ENCODE measurements at regions not wholly inside any gene's neighbourhood (a gene's known extent, or its start where the extent isn't known, plus 50 kb on each side); places are given as distances from the start of the nearest gene placed in this dataset.

DNA sequence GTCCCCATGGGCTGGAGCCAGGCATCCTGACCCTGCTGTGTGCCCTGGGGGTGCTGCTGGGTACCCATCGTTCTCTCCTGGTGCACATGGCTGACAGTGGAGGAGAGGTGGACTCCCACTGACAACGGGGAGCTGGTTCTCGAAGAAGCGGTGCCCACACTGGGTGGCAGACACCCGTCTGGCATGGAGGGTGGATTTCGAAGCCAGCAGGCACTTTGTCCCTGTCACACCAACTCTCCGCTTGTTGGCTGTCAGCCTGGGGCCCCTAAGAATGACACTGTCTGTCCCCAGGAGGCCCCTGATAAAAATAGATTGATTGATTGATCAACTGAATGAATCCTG lies 55.4 kb downstream of the RTP5 start (continued):
- TF ChIP-seq, protein P1, sequence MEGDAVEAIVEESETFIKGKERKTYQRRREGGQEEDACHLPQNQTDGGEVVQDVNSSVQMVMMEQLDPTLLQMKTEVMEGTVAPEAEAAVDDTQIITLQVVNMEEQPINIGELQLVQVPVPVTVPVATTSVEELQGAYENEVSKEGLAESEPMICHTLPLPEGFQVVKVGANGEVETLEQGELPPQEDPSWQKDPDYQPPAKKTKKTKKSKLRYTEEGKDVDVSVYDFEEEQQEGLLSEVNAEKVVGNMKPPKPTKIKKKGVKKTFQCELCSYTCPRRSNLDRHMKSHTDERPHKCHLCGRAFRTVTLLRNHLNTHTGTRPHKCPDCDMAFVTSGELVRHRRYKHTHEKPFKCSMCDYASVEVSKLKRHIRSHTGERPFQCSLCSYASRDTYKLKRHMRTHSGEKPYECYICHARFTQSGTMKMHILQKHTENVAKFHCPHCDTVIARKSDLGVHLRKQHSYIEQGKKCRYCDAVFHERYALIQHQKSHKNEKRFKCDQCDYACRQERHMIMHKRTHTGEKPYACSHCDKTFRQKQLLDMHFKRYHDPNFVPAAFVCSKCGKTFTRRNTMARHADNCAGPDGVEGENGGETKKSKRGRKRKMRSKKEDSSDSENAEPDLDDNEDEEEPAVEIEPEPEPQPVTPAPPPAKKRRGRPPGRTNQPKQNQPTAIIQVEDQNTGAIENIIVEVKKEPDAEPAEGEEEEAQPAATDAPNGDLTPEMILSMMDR (IDR thresholded peaks at IDR 0.05 in 2 of 3, conservative IDR thresholded peaks at IDR 0.05 in 1 of 3; ENCODE audit: borderline replicate concordance in 1 of 3, insufficient read depth in 1 of 3, low read depth in 2 of 3, low read length in 2 of 3), result no peak
- TF ChIP-seq EZH2phosphoT487 (IDR thresholded peaks at IDR 0.05; ENCODE audit: borderline replicate concordance), result no peak

DNA sequence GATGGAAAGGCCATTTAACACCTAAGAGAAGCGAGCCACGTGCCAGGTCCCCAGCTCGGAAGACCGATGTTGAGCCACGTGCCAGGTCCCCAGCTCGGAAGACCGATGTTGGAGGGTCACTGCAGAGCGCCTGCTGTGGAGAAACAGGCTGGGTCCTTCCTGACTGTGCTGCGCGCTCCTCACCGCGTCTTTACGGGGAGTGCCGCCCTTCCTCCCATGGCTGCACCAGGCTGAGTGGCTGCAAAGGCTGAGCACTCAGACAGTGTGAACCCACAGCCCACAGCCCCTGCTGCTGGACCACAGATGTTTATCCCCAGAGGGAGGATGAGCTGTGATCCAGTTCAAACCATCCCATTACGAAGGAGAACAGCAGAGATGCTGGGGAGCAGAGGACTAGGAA lies 55.7 kb downstream of the RTP5 start:
- no peak for DNase-seq (ENCODE audit: low read depth, low spot score)
- CTCF ChIA-PET, result interaction anchor here (1.0 kb wide), 1 partner anchor 25 kb away, joined by 4 read pairs; no protein-coding TSS in a partner anchor
- Histone ChIP-seq H4K20me1 (ENCODE audit: insufficient read depth) (no peaks in the 10 kb centered on the region), H3K9me2 (ENCODE audit: insufficient read depth) (no peaks in the 10 kb centered on the region), H3K36me3 (ENCODE audit: control insufficient read depth in 1 of 2, insufficient read depth in 2 of 2, low read length in 2 of 2) (no peaks in the 10 kb centered on the region), H3K79me2 (ENCODE audit: insufficient read depth, low read length) (no peaks in the 10 kb centered on the region), H2AFZ (ENCODE audit: low read depth, low read length, poor library complexity, severe bottlenecking) (no peak overlapping the region), H3K4me3 (replicated peaks in 1 of 2; ENCODE audit: low read depth in 1 of 2, low read length in 2 of 2) (no peak overlapping the region), H3K4me2 (ENCODE audit: low read length) (no peak overlapping the region), H3K27me3 (ENCODE audit: insufficient read depth, low read length) (no peaks in the 10 kb centered on the region), H3K9me3 (ENCODE audit: control insufficient read depth in 1 of 2, insufficient read depth in 1 of 2, low read depth in 1 of 2, low read length in 2 of 2) (no peaks in the 10 kb centered on the region), H3K27ac (ENCODE audit: low read depth, low read length) (no peak overlapping the region), H3K9ac (ENCODE audit: low read length) (no peak overlapping the region), H3K4me1 (ENCODE audit: control insufficient read depth in 1 of 2, insufficient read depth in 2 of 2, low read length in 2 of 2) (no peaks in the 10 kb centered on the region)
- RAD21 ChIA-PET (ENCODE audit: low non-redundant PET in 1 of 2, low total read pairs in 2 of 2, uncharacterized antibody in 2 of 2, unreplicated experiment in 2 of 2), result no interaction called here
- no peak for ATAC-seq
- POLR2A ChIA-PET, result no interaction called here
- no TSS peak for BruUV-seq (replicated peaks)
- intact Hi-C loops (cut with micrococcal nuclease), result no loop called here
- TF ChIP-seq POLR2AphosphoS5 (IDR thresholded peaks at IDR 0.05; ENCODE audit: low read depth, low read length), result no peak
- TF ChIP-seq, protein P1 (IDR thresholded peaks at IDR 0.05 in 2 of 3, conservative IDR thresholded peaks at IDR 0.05 in 1 of 3; ENCODE audit: borderline replicate concordance in 1 of 3, insufficient read depth in 1 of 3, low read depth in 2 of 3, low read length in 2 of 3), result no peak
- no peak for TF ChIP-seq SRF (IDR thresholded peaks at IDR 0.05; ENCODE audit: low read depth)
- TF ChIP-seq, protein P2, sequence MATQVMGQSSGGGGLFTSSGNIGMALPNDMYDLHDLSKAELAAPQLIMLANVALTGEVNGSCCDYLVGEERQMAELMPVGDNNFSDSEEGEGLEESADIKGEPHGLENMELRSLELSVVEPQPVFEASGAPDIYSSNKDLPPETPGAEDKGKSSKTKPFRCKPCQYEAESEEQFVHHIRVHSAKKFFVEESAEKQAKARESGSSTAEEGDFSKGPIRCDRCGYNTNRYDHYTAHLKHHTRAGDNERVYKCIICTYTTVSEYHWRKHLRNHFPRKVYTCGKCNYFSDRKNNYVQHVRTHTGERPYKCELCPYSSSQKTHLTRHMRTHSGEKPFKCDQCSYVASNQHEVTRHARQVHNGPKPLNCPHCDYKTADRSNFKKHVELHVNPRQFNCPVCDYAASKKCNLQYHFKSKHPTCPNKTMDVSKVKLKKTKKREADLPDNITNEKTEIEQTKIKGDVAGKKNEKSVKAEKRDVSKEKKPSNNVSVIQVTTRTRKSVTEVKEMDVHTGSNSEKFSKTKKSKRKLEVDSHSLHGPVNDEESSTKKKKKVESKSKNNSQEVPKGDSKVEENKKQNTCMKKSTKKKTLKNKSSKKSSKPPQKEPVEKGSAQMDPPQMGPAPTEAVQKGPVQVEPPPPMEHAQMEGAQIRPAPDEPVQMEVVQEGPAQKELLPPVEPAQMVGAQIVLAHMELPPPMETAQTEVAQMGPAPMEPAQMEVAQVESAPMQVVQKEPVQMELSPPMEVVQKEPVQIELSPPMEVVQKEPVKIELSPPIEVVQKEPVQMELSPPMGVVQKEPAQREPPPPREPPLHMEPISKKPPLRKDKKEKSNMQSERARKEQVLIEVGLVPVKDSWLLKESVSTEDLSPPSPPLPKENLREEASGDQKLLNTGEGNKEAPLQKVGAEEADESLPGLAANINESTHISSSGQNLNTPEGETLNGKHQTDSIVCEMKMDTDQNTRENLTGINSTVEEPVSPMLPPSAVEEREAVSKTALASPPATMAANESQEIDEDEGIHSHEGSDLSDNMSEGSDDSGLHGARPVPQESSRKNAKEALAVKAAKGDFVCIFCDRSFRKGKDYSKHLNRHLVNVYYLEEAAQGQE (IDR thresholded peaks at IDR 0.05; ENCODE audit: low read depth), result no peak
